Natural killer cell treated with Interleukin-12 subunit alpha and Interleukin-12 subunit beta and Interleukin-15 and Interleukin-18, amount 100 ng/mL, for 72 hours (primary cell): ENCODE measurements at regions not wholly inside any gene's neighbourhood (a gene's known extent, or its start where the extent isn't known, plus 50 kb on each side); places are given as distances from the start of the nearest gene placed in this dataset.

Source experiments
- ATAC-seq, 2 donors: fragments of 150-1000 bp; cut with Tn5 transposase in 1 of 2; sonication (Bioruptor Pico), chemical (Tn5 transposase) in 1 of 2; 2 replicates each; pipeline ENCODE4 v1.10.0; 2021
- DNase-seq: peaks from one replicate; pipeline ENCODE4 v3.0.0; 2022; ENCODE audit warnings: low spot score
- H3K27ac Mint-ChIP-seq, 2 donors: 1 replicate in 1 of 2; 2 replicates in 1 of 2; pipeline ENCODE4 v1.8.0; 2022; ENCODE audit warnings: mixed read lengths in 2 of 2, mild to moderate bottlenecking in 1 of 2, moderate library complexity in 1 of 2
- H3K27me3 Mint-ChIP-seq, 2 donors: 1 replicate in 1 of 2; 2 replicates in 1 of 2; pipeline ENCODE4 v1.8.0; 2022; ENCODE audit warnings: mixed read lengths in 2 of 2
- H3K36me3 Mint-ChIP-seq: one replicate; pipeline ENCODE4 v1.8.0; 2022; ENCODE audit warnings: mixed read lengths
- H3K4me1 Mint-ChIP-seq, 2 donors: 1 replicate in 1 of 2; 2 replicates in 1 of 2; pipeline ENCODE4 v1.8.0; 2022; ENCODE audit warnings: low read depth in 2 of 2, mixed read lengths in 2 of 2, mild to moderate bottlenecking in 1 of 2
- H3K4me3 Mint-ChIP-seq: one replicate; pipeline ENCODE4 v1.8.0; 2022; ENCODE audit warnings: mixed read lengths
- H3K9me3 Mint-ChIP-seq: 2 replicates; pipeline ENCODE4 v1.8.0; 2022; ENCODE audit warnings: mixed read lengths

DNA sequence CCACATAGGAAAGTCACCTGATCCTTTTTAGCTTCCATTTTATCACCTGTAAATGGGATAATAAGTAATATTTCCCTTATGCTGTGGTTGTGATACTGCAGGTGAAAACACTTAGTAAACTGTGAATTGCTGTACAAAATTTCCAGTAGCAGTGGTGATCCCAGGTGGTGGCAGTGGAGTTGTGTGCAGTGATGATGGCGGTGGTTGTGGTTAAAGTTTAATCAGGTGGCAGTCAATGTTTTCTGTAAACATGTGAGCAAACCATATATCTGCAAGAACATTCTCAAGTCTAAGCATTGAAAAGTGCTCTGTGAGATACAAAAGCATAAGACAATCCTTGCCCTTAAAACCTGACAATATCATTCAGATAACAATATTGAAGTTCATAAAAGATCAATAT lies 480.2 kb downstream of the RASEF start:
- Mint-ChIP-seq H3K4me1 (no peaks in the 10 kb centered on the region), H3K27me3 (no peaks in the 10 kb centered on the region), H3K4me3 (no peak overlapping the region), H3K36me3 (no peaks in the 10 kb centered on the region), H3K9me3 (no peaks in the 10 kb centered on the region), H3K27ac (no peak overlapping the region)
- no peak for DNase-seq
- no peak for ATAC-seq

DNA sequence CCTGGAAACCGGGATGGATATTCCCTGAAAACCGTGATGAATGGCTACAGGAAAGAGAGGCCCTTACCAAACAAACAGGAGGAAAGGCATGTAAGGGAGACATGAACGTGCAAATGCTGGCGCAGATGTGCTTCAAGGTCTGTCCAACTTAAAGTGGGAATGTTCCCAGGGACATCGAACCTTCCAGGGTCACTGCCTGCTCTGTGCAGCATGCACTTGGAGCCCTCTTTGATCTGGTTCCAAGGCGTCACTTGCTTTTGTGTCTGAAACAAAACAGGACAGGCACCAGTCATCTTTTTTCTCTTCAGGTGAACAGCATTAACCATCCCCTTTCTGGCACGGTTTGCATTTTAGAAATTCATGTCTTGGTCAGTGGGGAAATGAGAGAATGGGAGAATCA lies 479.4 kb downstream of the RASEF start:
- DNase-seq (no peak), ATAC-seq (no peak)
- no peak overlapping the region for H3K27ac Mint-ChIP-seq
- H3K4me1 Mint-ChIP-seq: no peaks in the 10 kb centered on the region
- H3K9me3 Mint-ChIP-seq: no peaks in the 10 kb centered on the region
- H3K27me3 Mint-ChIP-seq: no peaks in the 10 kb centered on the region
- no peak overlapping the region for H3K4me3 Mint-ChIP-seq
- no peaks in the 10 kb centered on the region for H3K36me3 Mint-ChIP-seq

DNA sequence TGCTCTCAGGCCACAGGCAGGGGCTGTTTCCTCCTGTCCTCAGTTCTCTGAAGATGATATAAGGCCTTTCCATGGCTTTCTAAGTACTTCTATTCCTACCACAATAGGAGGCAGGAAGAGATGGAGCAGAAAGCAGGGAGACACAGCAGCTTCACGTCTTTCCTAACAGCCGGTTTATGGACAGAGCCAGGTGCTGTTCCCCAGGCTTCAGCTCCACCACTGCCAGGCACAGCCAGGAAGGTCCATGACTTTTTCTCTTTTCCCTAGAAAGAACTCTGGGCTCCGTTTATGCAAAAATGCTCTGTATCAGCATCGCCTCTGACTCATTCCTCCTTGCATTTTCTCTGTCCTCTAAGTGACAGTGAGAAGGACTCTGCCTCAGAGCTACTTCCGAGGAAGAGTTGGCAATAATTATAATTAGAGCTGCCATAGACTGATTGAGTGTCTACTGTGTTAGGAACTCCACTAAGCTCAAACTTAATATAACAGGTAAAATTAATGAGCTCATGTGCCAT lies 478.5 kb downstream of the RASEF start:
- H3K9me3 Mint-ChIP-seq: no peaks in the 10 kb centered on the region
- H3K36me3 Mint-ChIP-seq: no peaks in the 10 kb centered on the region
- no peak overlapping the region for H3K4me3 Mint-ChIP-seq
- H3K4me1 Mint-ChIP-seq: no peaks in the 10 kb centered on the region
- H3K27ac Mint-ChIP-seq: no peak overlapping the region
- no peak for ATAC-seq
- H3K27me3 Mint-ChIP-seq: no peaks in the 10 kb centered on the region
- no peak for DNase-seq

DNA sequence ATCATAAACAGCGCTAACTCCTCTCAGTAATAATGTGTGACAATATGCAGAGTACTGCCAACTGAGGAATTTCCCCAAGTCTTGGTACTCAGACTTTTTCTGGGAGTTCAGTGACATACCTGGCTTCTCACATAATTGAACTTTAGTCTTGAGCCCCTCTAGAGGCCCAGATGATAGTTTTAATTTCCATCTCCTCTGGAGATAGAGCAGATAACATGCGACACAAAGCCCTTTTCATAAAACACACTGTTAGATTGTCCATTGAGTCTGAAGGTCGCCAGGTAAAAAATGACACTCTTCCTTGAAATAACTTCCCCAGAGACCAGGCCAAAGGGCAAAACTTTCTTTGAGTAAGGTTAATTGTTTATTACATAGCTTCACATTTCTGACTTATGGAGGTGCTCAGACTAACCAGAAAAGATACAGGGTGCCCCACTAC lies 476.0 kb downstream of the RASEF start:
- H3K9me3 Mint-ChIP-seq: peaks cover 8% of the 10 kb centered on the region
- DNase-seq (no peak), ATAC-seq (no peak)
- H3K4me3 Mint-ChIP-seq: no peak overlapping the region
- no peaks in the 10 kb centered on the region for H3K36me3 Mint-ChIP-seq
- H3K27me3 Mint-ChIP-seq: no peaks in the 10 kb centered on the region
- H3K4me1 Mint-ChIP-seq: no peaks in the 10 kb centered on the region
- H3K27ac Mint-ChIP-seq: no peak overlapping the region

DNA sequence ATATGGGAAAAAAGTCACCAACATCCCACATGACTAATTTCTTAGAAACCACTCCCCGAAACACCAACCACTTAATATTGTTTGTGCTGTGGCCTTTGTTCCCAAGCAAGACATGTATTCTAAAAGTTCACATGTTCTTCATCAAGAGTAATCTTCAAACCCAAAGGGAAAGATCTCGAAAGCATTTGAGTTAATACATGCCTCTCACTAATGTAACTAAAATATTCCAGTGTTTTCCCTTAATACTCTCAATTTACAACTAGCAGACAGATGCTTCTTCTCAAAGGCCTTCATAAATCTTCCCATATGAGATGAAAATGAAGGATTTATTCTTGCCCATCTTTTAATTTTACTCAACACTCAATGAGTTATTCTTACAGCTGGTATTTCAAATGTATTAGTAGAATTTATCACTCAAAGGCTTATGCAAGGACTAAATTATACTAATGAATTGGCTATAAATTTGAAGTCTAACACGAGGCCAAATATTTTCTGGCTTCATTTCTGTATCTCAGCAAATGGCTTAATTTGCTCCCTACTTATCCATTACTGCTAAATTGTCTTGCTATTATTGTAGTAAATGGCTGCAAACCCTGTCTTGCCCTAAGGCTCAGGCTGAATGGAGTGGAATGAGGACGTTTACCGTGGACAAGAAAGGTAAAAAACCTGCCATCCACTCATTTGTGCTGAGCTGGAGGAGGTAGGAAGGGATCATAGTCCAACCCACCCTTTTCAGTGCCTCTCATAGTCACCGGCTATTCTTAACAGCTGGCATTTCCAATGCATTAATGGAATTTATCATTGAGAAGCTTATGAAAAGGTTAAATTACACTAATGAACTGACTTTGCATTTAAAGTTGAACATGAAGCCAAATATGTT lies 474.4 kb downstream of the RASEF start:
- Mint-ChIP-seq H3K9me3 (peaks cover 10% of the 10 kb centered on the region), H3K4me1 (no peaks in the 10 kb centered on the region), H3K27ac (no peak overlapping the region), H3K27me3 (no peaks in the 10 kb centered on the region), H3K36me3 (no peaks in the 10 kb centered on the region), H3K4me3 (no peak overlapping the region)
- ATAC-seq (no peak), DNase-seq (no peak)

DNA sequence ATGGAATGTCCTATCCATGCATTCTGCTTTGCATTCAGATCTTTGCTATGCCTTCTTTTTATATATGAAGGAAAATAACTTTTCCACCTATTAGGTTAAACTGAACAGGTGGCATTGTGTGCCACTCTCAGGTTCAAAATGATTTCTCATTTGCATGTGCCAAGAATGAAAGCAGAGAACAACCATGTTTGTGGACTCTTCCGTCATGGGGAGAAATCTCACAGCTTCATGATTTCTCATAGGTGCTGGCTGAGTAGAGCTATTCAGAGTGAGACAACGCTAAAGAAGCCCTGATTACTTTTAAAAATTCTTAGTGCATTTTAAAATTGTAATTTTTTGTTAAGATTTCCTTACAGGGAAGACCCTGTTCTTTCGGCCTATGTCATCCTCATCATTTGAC lies 472.1 kb downstream of the RASEF start:
- no peaks in the 10 kb centered on the region for H3K4me1 Mint-ChIP-seq
- no peak overlapping the region for H3K4me3 Mint-ChIP-seq
- no peaks in the 10 kb centered on the region for H3K36me3 Mint-ChIP-seq
- H3K9me3 Mint-ChIP-seq: peaks cover 13% of the 10 kb centered on the region
- H3K27ac Mint-ChIP-seq: no peak overlapping the region
- DNase-seq (no peak), ATAC-seq (no peak)
- H3K27me3 Mint-ChIP-seq: no peaks in the 10 kb centered on the region

DNA sequence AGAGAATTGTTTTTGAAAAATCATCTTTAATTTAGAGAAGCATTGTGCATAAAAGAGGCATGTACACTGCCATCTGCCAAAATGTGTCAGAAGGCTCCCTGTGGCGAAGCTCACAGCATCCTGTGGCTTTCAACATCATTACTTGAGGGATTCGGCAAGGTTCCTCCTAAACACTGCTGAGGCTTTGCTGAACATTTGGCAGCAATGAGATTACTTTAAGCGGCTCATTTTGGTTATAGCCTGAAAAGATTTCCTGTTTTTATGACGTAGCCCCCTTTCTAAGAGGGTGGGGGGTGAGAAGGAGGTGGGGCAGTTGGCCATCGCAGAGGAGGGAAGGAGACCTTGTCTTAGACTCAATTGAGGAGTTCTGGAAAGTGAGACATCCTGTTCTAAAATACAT lies 469.4 kb downstream of the RASEF start:
- Mint-ChIP-seq H3K27me3 (no peaks in the 10 kb centered on the region), H3K27ac (no peak overlapping the region), H3K36me3 (no peaks in the 10 kb centered on the region), H3K9me3 (peaks cover 13% of the 10 kb centered on the region), H3K4me3 (no peak overlapping the region), H3K4me1 (no peaks in the 10 kb centered on the region)
- no peak for ATAC-seq
- DNase-seq: no peak

DNA sequence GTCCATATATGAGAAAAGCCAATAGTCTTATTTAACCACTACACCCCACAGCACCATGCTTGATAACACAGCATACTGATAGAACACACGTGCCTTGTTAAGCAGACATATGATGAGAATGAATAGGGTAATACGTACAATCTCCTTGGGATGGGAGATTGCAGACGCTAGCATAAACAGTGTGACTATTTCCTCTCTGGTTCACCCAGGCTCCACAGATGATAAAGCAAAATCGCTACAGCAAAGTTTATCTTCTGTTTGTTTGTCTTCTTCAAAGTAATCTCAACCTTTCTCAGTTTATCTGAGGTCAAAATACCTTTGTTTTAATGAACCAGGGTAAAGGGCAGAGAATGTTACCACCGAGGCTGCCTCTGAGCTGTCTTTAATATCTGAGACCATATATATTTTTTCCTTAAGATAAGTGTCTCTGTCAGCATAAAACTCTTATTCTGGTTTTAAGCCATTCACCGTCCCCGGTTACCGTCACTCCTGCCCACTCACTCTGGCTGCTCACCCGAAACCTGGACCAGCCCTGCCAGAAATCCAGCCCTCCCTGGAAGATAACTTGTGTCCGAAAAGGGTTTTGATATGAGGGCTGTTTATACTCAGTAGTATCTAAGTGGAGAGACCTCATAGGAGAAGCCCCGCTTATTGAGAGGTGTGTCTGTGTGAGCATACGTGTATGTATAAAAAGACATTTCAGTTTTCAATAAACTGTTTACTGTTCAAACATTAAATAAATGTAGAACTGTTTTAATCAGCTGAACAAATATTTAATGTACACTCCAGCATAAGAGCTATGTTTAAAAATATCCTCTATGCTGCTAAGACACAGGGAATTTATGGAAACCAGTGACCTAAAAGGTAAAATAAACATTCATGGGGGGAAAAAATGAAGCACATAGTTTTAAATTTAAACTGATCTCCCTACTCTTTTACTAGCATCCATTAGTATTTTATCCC lies 465.4 kb downstream of the RASEF start:
- Mint-ChIP-seq H3K36me3 (no peaks in the 10 kb centered on the region), H3K9me3 (peaks cover 3% of the 10 kb centered on the region), H3K4me3 (no peak overlapping the region), H3K4me1 (no peaks in the 10 kb centered on the region), H3K27ac (no peak overlapping the region), H3K27me3 (no peaks in the 10 kb centered on the region)
- DNase-seq (no peak), ATAC-seq (no peak)

DNA sequence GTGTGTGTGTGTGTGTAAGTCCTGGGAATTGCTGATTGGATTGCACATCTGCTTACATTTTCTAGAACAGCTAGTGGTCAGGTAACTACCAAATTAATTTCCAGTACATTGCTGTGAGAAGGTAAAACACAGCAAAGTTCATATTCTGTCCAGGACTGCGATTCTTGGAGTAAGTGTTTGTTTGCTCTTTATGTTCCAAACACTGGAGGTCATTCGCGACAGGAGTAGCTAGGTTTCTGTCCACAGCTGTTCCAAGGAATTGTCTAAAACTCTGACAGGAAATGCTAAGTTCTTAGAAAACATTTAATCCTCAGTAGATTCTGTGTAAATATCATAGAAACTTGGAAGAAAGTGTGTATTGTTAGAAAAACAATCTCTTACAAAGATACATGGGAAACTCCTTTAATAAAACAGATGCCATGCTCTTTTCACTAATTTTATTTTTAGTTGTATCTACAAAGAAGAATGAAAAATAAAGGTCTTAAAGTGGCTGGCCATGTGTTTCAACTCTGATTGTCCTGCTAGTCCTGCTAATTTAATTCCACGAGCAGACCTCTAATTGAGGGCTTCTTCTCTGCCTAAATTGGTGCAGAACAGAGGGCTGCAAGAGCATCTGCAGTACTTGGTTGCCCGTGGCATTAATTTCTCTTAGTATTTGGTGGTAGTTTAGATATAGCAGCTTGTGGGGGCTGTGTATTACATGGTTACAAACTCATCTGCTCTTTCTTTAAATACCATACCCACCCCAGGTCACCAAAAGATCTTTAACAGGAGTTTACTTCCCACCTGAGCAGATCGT lies 464.5 kb downstream of the RASEF start:
- Mint-ChIP-seq H3K36me3 (no peaks in the 10 kb centered on the region), H3K9me3 (peaks cover 3% of the 10 kb centered on the region), H3K4me1 (no peaks in the 10 kb centered on the region), H3K27ac (no peak overlapping the region), H3K27me3 (no peaks in the 10 kb centered on the region), H3K4me3 (no peak overlapping the region)
- DNase-seq: no peak
- no peak for ATAC-seq

DNA sequence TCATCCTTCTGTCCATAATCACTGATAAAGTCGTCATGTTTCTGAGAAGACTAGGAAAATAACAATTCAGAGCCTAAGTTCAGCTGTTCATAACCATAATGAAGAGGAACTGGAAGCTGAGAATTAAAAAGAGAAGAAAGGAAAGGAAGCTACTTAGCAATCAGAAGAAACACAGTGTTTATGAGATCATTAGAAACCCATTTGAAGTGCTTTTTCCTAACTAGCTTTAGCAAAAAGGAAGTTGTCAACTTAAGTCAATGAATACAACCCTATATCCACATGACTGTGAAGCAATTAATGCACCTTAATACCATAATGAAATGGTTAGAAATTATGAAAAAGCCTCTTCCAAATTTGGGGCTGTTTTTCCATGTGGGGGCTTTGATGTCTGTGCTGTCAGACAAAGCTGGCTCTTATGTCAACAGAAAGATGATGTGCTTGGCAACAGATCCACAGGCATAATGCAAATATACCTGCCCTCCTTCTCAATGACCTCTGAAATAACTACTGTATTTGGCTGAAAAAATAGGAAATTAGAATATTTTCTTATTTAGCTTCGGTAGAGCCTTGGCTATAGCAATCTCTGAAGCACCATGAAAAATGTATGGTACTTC lies 463.5 kb downstream of the RASEF start:
- H3K9me3 Mint-ChIP-seq: peaks cover 2% of the 10 kb centered on the region
- DNase-seq (no peak), ATAC-seq (no peak)
- no peaks in the 10 kb centered on the region for H3K4me1 Mint-ChIP-seq
- H3K27ac Mint-ChIP-seq: no peak overlapping the region
- H3K27me3 Mint-ChIP-seq: no peaks in the 10 kb centered on the region
- H3K36me3 Mint-ChIP-seq: no peaks in the 10 kb centered on the region
- no peak overlapping the region for H3K4me3 Mint-ChIP-seq

DNA sequence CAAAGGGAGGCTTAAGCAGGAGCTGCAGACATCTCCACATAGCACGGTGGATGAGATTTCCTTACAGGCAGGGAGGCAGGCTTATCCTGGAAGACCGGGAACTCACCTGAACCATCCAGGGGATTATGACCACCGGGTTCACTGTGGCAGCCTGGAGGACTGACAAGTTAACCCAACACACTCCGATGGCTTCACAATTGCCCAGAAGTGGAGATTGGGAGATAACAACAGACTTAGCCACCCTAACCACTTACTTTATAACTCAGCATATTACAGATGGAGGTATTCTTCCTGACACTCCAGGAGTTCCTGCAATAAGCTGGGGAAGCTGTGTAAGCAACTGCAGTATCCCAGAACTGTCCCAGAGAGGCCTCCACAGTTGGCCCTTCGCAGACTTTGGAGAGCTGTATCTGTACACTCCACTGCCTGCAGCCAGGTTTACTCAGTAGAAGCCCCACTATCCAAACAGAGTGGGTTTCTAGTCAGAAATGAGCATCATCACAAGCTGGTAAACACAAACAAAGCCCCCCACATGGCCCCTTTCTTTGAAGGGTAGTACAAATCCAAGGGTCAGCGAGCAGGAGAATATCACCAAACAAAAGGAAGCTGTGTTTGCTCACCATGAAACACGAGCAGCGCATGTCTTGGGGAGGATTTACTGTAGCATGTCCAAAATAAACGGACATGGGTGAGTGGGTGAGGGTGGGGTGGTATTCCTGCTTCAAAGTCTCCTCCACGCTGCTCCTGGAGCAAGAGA lies 462.2 kb downstream of the RASEF start:
- H3K9me3 Mint-ChIP-seq: no peaks in the 10 kb centered on the region
- ATAC-seq (no peak), DNase-seq (no peak)
- no peaks in the 10 kb centered on the region for H3K36me3 Mint-ChIP-seq
- H3K27me3 Mint-ChIP-seq: no peaks in the 10 kb centered on the region
- H3K4me1 Mint-ChIP-seq: no peaks in the 10 kb centered on the region
- no peak overlapping the region for H3K4me3 Mint-ChIP-seq
- H3K27ac Mint-ChIP-seq: no peak overlapping the region

DNA sequence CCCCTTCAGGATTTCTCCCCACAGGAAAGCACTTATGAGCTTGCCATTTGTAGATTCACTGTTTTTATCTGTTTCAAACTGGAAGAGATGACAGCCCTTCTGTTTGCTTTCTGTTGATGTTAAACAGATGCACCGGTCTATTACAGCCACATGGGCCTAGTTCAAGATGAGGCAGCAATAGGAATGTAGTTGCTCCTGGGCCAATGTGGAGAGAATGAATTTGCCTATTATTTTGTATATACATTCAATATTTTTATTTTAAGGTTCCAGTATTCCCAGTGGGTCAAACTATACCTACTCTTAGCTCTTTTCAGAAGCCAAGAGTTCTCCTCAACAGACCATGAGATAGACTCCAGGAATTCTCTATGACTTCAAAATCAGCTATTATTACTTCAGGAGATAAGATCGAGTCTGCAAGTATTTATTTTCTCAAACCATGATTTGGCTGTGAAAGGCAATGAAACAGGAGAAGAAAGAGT lies 461.6 kb downstream of the RASEF start:
- DNase-seq (no peak), ATAC-seq (no peak)
- Mint-ChIP-seq H3K36me3 (no peaks in the 10 kb centered on the region), H3K4me3 (no peak overlapping the region), H3K4me1 (no peaks in the 10 kb centered on the region), H3K27me3 (no peaks in the 10 kb centered on the region), H3K9me3 (no peaks in the 10 kb centered on the region), H3K27ac (no peak overlapping the region)
